Activated CD4-positive, alpha-beta T cell treated with anti-CD3 and anti-CD28 coated beads, Interleukin-2, amount 10 ng/mL, durations not matched to agents 7 days and 5 days (primary cell): ENCODE measurements at regions not wholly inside any gene's neighbourhood (a gene's known extent, or its start where the extent isn't known, plus 50 kb on each side); places are given as distances from the start of the nearest gene placed in this dataset.
A peak's percentile ranks its signal among the peaks of the same experiment; 100 is the strongest.
"Not testable (repeated sequence)": the region's sequence is repeated elsewhere in the genome, so short reads cannot be mapped to it uniquely, and the experiment has no call there.

Source experiments
- CTCF ChIA-PET: fragments of 350-600 bp; sonication (Branson Sonifier 250); formaldehyde crosslinking; loops from one replicate; lab custom pipeline; 2021; ENCODE audit warnings: antibody characterized with exemption; lab: Charles Lee
- POLR2A ChIA-PET: fragments of 350-600 bp; sonication (Branson Sonifier 250); formaldehyde crosslinking; loops from one replicate; lab custom pipeline; 2021; ENCODE audit warnings: antibody characterized with exemption; lab: Charles Lee
- DNase-seq: peaks from one replicate; pipeline ENCODE4 v3.0.0-alpha.2; 2020
- H3K27ac Mint-ChIP-seq: one replicate; pipeline ENCODE4 v1.8.0; 2021; ENCODE audit warnings: mild to moderate bottlenecking, moderate library complexity, mixed read lengths
- H3K27me3 Mint-ChIP-seq: one replicate; pipeline ENCODE4 v1.8.0; 2021; ENCODE audit warnings: mixed read lengths
- H3K36me3 Mint-ChIP-seq: one replicate; pipeline ENCODE4 v1.8.0; 2021; ENCODE audit warnings: low read depth, mixed read lengths
- H3K4me1 Mint-ChIP-seq: one replicate; pipeline ENCODE4 v1.8.0; 2021; ENCODE audit warnings: mixed read lengths
- H3K4me3 Mint-ChIP-seq: one replicate; pipeline ENCODE4 v1.8.0; 2021; ENCODE audit warnings: mild to moderate bottlenecking, moderate library complexity, mixed read lengths
- H3K9me3 Mint-ChIP-seq: one replicate; pipeline ENCODE4 v1.8.0; 2021; ENCODE audit warnings: mixed read lengths

DNA sequence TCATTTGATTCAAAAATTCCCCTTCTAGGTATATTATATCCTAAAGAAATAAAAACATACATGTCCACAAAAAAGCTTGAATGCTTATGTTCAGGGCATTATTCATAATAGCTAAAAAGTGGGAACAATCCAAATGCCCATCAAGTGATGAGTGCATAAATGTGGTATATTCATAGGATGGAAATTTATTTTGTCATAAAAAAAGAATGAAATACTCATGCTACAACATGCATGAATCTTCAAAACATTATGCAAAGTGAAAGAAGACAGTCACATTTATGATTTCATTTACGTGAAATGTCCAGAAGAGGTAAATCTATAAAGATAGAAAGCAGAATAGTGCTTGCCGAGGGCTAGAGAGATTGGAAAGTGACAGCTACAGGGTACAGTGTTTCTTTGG lies 83.6 kb upstream of the SLC25A36 start:
- POLR2A ChIA-PET = no interaction called here
- H3K27me3 Mint-ChIP-seq = peaks cover 9% of the 10 kb centered on the region

DNA sequence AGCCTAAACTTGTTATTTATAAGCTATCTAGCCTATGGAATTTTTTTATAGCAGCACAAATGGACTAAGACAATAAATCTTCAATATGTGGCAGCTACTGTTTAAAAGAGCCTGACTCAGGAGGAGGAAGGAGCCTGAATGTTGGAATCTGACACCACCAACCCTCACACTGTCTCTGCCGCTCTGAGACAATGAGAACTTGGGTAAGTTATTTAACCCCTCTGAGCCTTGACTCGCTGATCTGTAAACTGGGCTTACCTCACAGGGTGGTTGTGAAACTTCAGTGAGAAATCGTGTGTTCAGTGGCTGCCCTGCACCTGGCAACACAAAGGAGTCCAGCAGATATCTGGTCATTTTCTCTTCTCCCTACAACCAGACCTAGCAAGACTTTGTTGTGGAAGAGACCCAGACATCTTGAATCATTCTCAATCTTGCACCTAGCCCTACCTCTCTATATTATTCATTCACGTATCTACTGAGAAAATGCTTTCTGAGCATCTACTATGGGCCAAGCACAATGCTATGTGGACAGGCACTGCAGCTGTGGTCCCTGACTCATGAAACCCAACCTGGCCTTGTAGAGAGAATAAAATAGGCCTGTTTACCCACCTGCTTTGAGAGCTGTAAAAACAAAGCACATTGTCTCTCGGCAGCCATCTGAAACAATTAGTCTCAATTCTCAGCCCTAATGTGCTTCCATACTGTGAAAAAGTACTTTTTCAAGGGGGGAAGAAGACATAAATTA lies 81.9 kb upstream of the SLC25A36 start:
- Mint-ChIP-seq H3K27me3 (peaks cover 2% of the 10 kb centered on the region), H3K36me3 (no peaks in the 10 kb centered on the region), H3K9me3 (no peaks in the 10 kb centered on the region), H3K4me3 (no peak overlapping the region), H3K4me1 (peaks cover 3% of the 10 kb centered on the region), H3K27ac (no peak overlapping the region)
- ChIA-PET POLR2A (no interaction called here), CTCF (interaction anchor here (1.7 kb wide), 1 partner anchor 18 kb away, joined by 4 read pairs; no protein-coding TSS in a partner anchor)
- no peak for DNase-seq

More for the DNA sequence above, 83.6 kb upstream of the SLC25A36 start:
- DNase-seq = no peak
- Mint-ChIP-seq H3K36me3 (no peaks in the 10 kb centered on the region), H3K4me1 (no peaks in the 10 kb centered on the region), H3K4me3 (no peak overlapping the region), H3K9me3 (no peaks in the 10 kb centered on the region), H3K27ac (no peak overlapping the region)
- CTCF ChIA-PET = interaction anchor here (1.7 kb wide), 1 partner anchor 16 kb away, joined by 4 read pairs; no protein-coding TSS in a partner anchor

DNA sequence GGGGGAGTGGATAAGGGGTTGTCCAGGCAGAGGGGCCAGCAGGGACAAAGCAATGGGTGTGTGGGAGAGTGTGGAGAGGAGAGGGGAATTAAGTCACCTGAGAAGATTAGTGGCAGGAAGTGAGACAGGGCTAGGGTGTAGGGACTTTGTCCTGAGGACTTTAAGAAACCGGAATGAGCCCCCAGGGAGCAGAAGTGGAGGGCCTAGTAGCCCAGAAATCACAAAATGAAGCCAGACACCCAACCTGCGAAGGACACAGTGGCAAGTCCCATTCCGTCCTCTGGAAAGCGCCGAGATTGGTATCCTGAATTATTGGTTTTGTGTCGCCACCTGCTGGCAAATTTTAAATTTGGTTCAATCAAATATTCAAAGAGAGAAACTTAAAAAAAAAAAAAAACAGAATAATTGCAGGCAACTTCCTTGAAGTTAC lies 78.0 kb upstream of the SLC25A36 start:
- Mint-ChIP-seq H3K4me3 (no peak overlapping the region), H3K9me3 (no peaks in the 10 kb centered on the region), H3K4me1 (peaks cover 3% of the 10 kb centered on the region), H3K36me3 (no peaks in the 10 kb centered on the region), H3K27ac (no peak overlapping the region), H3K27me3 (peaks cover 11% of the 10 kb centered on the region)
- ChIA-PET CTCF (interaction anchor here (0.7 kb wide), 1 partner anchor 61 kb away, joined by 7 read pairs; no protein-coding TSS in a partner anchor), POLR2A (no interaction called here)
- peak; percentile 66 for DNase-seq

DNA sequence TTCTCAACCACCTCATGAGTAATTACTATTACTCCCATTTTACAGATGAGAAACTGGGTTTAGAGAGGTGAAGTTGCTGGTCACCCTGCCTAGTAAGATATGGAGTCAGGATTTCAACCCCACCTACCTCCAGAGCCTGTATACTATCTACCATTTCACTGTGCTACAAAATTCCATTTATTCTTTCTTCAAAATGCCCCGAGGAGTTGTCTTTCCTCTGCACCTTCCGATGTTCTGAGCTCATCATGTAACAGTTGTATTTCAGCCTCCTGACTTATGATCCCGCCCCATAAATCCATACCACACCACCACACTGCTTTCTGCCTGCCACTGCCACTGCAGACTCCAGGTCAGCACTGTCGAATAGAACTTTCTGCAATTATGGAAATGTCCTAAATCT lies 71.3 kb upstream of the SLC25A36 start:
- Mint-ChIP-seq H3K36me3 (no peaks in the 10 kb centered on the region), H3K9me3 (peaks cover 2% of the 10 kb centered on the region), H3K27ac (no peak overlapping the region), H3K4me3 (no peak overlapping the region), H3K27me3 (peaks cover 10% of the 10 kb centered on the region), H3K4me1 (no peaks in the 10 kb centered on the region)
- no peak for DNase-seq
- POLR2A ChIA-PET = no interaction called here
- CTCF ChIA-PET = no interaction called here

DNA sequence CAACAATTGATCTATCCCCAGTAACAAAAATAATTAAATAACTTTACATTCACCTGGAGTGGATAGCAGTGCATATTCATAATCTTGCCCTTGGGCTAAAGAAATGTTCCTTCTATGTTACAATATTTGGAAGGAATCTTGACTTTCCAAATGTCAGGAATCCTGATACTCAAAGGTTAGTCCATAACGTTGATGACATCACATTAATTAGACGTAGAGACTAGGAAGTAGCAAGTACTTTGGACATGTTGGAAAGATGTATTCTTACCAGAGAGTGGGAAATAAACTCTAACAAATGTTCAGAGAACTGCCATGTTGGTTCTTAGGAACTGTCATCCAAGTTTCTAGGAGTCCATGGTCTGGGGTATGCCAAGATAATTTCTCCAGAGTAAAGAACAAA lies 70.6 kb upstream of the SLC25A36 start:
- H3K27ac Mint-ChIP-seq = no peak overlapping the region
- H3K4me3 Mint-ChIP-seq = no peak overlapping the region
- H3K9me3 Mint-ChIP-seq = peaks cover 2% of the 10 kb centered on the region
- ChIA-PET POLR2A (no interaction called here), CTCF (no interaction called here)
- no peak for DNase-seq
- H3K4me1 Mint-ChIP-seq = no peaks in the 10 kb centered on the region
- H3K36me3 Mint-ChIP-seq = no peaks in the 10 kb centered on the region
- peaks cover 7% of the 10 kb centered on the region for H3K27me3 Mint-ChIP-seq

DNA sequence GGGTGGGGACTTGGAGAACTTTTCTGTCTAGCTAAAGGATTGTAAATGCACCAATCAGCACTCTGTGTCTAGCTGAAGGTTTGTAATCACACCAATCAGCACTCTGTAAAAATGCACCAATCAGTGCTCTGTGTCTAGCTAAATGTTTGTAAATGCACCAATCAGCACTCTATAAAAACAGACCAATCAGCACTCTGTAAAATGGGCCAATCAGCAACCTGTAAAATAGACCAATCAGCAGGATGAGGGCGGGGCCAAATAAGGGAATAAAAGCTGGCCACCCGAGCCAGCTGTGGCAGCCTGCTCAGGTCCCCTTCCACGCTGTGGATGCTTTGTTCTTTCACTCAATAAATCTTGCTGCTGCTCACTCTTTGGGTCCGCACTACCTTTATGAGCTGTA lies 69.5 kb upstream of the SLC25A36 start:
- H3K27ac Mint-ChIP-seq, H3K36me3 Mint-ChIP-seq, POLR2A ChIA-PET, H3K4me1 Mint-ChIP-seq, H3K4me3 Mint-ChIP-seq, DNase-seq, CTCF ChIA-PET, H3K9me3 Mint-ChIP-seq, H3K27me3 Mint-ChIP-seq: not testable (repeated sequence)

DNA sequence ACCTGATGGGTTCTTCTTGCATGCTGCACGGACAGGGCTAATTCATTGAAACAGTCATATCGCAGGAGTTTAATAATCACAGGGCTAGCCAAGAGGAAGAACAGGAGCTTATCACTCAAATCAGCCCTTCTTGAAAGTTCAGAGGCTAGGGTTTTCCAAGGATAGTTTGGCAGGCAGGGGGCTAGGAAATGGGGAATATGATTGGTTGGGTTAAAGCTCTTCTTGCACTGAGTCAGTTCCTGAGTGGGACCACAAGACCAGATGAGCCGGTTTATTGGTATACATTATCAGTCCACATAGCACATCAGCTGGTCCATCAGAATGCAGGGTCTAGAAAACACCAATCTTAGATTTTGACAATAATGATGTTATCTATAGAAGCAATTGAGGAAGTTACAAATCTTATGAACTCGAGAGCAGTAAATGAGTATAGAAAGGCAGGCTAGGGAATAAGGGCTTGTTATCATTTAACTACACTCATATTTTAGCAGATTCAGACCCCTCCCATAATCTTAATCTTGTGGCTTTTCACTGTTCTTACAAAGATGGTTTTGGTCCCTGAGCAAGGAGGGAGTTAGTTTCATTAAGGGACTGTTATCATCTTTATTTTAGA lies 58.1 kb upstream of the SLC25A36 start:
- Mint-ChIP-seq H3K9me3 (peaks cover 17% of the 10 kb centered on the region), H3K4me3 (no peak overlapping the region), H3K27me3 (peaks cover 11% of the 10 kb centered on the region), H3K36me3 (no peaks in the 10 kb centered on the region), H3K27ac (no peak overlapping the region), H3K4me1 (no peaks in the 10 kb centered on the region)
- CTCF ChIA-PET = no interaction called here
- POLR2A ChIA-PET = no interaction called here
- DNase-seq = no peak

DNA sequence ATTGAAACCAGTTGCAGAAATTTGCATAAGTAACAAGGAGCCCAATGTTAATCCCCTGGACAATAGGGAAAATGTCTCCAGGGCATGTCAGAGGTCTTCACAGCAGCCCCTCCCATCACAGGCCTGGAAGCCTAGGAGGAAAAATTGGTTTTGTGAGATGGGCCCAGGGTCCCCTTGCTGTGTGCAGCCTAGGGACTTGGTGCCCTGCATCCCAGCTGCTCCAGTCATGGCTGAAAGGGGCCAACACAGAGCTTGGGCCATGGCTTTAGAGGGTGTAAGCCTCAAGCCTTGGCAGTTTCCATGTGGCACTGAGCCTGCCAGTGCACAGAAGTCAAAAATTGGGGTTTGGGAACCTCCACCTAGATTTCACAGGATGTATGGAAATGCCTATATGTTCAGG lies 55.9 kb upstream of the SLC25A36 start:
- peaks cover 15% of the 10 kb centered on the region for H3K27me3 Mint-ChIP-seq
- DNase-seq, H3K4me3 Mint-ChIP-seq, H3K9me3 Mint-ChIP-seq, H3K36me3 Mint-ChIP-seq, CTCF ChIA-PET, H3K4me1 Mint-ChIP-seq, H3K27ac Mint-ChIP-seq, POLR2A ChIA-PET: not testable (repeated sequence)
